K562 (cell line): ENCODE measurements at regions not wholly inside any gene's neighbourhood (a gene's known extent, or its start where the extent isn't known, plus 50 kb on each side); places are given as distances from the start of the nearest gene placed in this dataset.

Experiments
- ATF6 ChIP-seq: sonication (generic); formaldehyde crosslinking; IDR thresholded peaks from 2 replicates; pipeline ENCODE4 v1.4.0; 2020; ENCODE audit warnings: mild to moderate bottlenecking, missing genetic modification reagents
- BCL6 ChIP-seq: fragments of 250-450 bp; sonication (Bioruptor Pico); IDR thresholded peaks from 2 replicates; pipeline ENCODE4 v1.4.0; 2020
- CBX5 ChIP-seq: IDR thresholded peaks from 2 replicates; pipeline ENCODE4 v1.6.1; 2014; ENCODE audit warnings: low read depth, borderline replicate concordance
- EHMT2 ChIP-seq: fragments of 450-650 bp; IDR thresholded peaks from 2 replicates; pipeline ENCODE4 v1.6.1; 2018; ENCODE audit warnings: antibody characterized with exemption
- MYC ChIP-seq, 2 experiments: fragments of 250-450 bp in 1 of 2; sonication (Bioruptor Pico) in 1 of 2; IDR thresholded peaks; 2 replicates each; pipeline versions ENCODE4 v1.5.1 to v1.6.1; 2012 to 2021; ENCODE audit warnings: low read depth in 2 of 2, borderline replicate concordance in 1 of 2, improper control_type of control experiment in 1 of 2, low read length in 1 of 2, mild to moderate bottlenecking in 1 of 2, moderate library complexity in 1 of 2
- NFATC3 ChIP-seq: fragments of 450-650 bp; IDR thresholded peaks from 2 replicates; pipeline ENCODE4 v1.6.1; 2017; ENCODE audit warnings: mild to moderate bottlenecking
- PHF8 ChIP-seq: fragments of 200-600 bp; sonication (generic); IDR thresholded peaks from 2 replicates; pipeline ENCODE4 v1.6.1; 2012; ENCODE audit warnings: mixed run types, mild to moderate bottlenecking, inconsistent platforms, low read length, moderate library complexity, borderline replicate concordance
- PRPF4 ChIP-seq: fragments of 200-400 bp; formaldehyde crosslinking; IDR thresholded peaks from one replicate; pipeline ENCODE4 v1.6.1; 2017; ENCODE audit warnings: low read length, low read depth, mild to moderate bottlenecking; ENCODE audit not compliant: insufficient read depth, poor library complexity, severe bottlenecking
- PURB ChIP-seq: sonication (generic); formaldehyde crosslinking; IDR thresholded peaks from 2 replicates; pipeline ENCODE4 v1.9.0; 2021; ENCODE audit warnings: low read depth, mild to moderate bottlenecking, missing genetic modification reagents
- RB1 ChIP-seq: fragments of 450-650 bp; IDR thresholded peaks from 2 replicates; pipeline ENCODE4 v1.6.1; 2017; ENCODE audit warnings: low read depth, mild to moderate bottlenecking
- SAFB ChIP-seq: fragments of 200-400 bp; formaldehyde crosslinking; IDR thresholded peaks from 2 replicates; pipeline ENCODE4 v1.6.1; 2017; ENCODE audit warnings: low read depth, low read length, borderline replicate concordance
- SAP30 ChIP-seq: fragments of 200-600 bp; sonication (generic); IDR thresholded peaks from 2 replicates; pipeline ENCODE4 v1.6.1; 2012; ENCODE audit warnings: borderline replicate concordance, low read depth, mild to moderate bottlenecking, moderate library complexity, low read length, control low read depth, inconsistent platforms; ENCODE audit not compliant: insufficient read depth, poor library complexity, severe bottlenecking
- TCFL5 ChIP-seq: fragments of 250-450 bp; sonication (Bioruptor Pico); conservative IDR thresholded peaks from 2 replicates; pipeline ENCODE4 v1.6.1; 2021; ENCODE audit warnings: mild to moderate bottlenecking, moderate library complexity, matching md5 sums
- U2AF1 ChIP-seq: fragments of 200-400 bp; formaldehyde crosslinking; optimal IDR thresholded peaks from 2 replicates; pipeline ENCODE3; 2017; ENCODE audit warnings: mild to moderate bottlenecking, low read depth, low read length, moderate library complexity
- ZNF140 ChIP-seq: fragments of 250-450 bp; sonication (Bioruptor Pico); IDR thresholded peaks from 2 replicates; pipeline ENCODE4 v1.8.0; 2021; ENCODE audit warnings: moderate library complexity, mild to moderate bottlenecking, inconsistent platforms
- ZNF316 ChIP-seq: fragments of 450-650 bp; IDR thresholded peaks from 2 replicates; pipeline ENCODE4 v1.6.1; 2016
- ZNF717 ChIP-seq: fragments of 250-450 bp; sonication (Bioruptor Pico); IDR thresholded peaks from 2 replicates; pipeline ENCODE4 v1.5.0; 2021
- TF ChIP-seq, protein P1 (sequence below): fragments of 450-650 bp; IDR thresholded peaks from 2 replicates; pipeline ENCODE4 v1.6.1; 2017; ENCODE audit warnings: antibody characterized with exemption
- TF ChIP-seq, protein P2 (sequence below): fragments of 450-650 bp; IDR thresholded peaks from 2 replicates; pipeline ENCODE4 v1.6.1; 2018; ENCODE audit warnings: mild to moderate bottlenecking, low read depth; ENCODE audit not compliant: partially characterized antibody
- TF ChIP-seq, protein P3 (sequence below): fragments of 450-650 bp; IDR thresholded peaks from 2 replicates; pipeline ENCODE4 v1.7.0; 2016; ENCODE audit warnings: borderline replicate concordance

DNA sequence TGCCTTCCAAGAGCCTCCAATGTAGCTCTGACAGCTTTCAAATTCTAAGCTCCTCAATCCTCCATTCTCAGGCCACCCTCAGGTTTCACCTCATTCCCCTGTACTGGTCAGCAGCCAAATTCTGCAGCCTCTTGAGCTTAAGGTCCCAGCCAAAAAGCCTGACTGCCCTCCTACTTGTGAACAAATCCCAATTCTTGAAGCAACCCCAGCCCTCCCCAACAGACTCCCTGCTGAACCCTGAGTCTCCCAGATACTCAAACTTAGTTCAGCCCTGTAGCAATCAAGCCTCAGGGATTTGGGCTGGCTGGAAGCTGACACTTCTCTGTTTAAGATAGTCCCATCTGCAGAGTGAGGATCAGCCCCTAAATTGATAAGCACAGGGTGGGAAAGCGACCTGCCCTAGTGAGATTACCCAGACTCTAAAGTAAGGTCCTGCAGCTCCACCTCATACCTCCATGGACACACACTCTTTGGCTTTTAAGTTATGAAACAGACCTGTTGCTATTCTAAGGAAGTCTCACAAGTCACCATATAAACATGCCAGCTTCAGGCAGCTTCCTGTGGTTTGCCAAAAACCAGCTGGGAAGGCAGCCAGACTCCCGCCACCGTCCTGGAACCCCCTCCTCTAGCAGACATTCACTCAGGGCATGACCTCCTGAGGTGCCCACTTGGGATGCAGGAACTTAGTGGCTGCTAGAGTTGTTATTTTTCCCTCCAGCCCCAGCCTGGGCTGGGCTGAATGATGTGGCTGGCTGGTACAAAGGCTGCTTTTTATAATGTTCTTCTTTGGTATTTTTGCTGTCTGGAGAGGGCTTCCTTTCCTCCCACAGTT lies 82.5 kb upstream of the PICALM start (continued):
- TF ChIP-seq, protein P1, sequence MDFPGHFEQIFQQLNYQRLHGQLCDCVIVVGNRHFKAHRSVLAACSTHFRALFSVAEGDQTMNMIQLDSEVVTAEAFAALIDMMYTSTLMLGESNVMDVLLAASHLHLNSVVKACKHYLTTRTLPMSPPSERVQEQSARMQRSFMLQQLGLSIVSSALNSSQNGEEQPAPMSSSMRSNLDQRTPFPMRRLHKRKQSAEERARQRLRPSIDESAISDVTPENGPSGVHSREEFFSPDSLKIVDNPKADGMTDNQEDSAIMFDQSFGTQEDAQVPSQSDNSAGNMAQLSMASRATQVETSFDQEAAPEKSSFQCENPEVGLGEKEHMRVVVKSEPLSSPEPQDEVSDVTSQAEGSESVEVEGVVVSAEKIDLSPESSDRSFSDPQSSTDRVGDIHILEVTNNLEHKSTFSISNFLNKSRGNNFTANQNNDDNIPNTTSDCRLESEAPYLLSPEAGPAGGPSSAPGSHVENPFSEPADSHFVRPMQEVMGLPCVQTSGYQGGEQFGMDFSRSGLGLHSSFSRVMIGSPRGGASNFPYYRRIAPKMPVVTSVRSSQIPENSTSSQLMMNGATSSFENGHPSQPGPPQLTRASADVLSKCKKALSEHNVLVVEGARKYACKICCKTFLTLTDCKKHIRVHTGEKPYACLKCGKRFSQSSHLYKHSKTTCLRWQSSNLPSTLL = no peak
- no peak for TF ChIP-seq CBX5
- no peak for TF ChIP-seq BCL6 (CRISPR knock-in tag)
- TF ChIP-seq SAP30 = no peak
- TF ChIP-seq ZNF717 = no peak
- no peak for TF ChIP-seq PRPF4
- TF ChIP-seq NFATC3 = no peak
- TF ChIP-seq RB1 = peak; percentile 27; the same call in 1 of the 2 replicates
- TF ChIP-seq PHF8 = no peak
- TF ChIP-seq ATF6 (CRISPR knock-in tag) = 0 out of 2 replicates have a peak, but pooled peaks have one; percentile 26
- TF ChIP-seq MYC (IDR thresholded peaks at IDR 0.05; ENCODE audit: low read depth, low read length) = peak; percentile 20
- no peak for TF ChIP-seq MYC (CRISPR knock-in tag; IDR thresholded peaks at IDR 0.05; ENCODE audit: borderline replicate concordance, low read depth)
- TF ChIP-seq, protein P2, sequence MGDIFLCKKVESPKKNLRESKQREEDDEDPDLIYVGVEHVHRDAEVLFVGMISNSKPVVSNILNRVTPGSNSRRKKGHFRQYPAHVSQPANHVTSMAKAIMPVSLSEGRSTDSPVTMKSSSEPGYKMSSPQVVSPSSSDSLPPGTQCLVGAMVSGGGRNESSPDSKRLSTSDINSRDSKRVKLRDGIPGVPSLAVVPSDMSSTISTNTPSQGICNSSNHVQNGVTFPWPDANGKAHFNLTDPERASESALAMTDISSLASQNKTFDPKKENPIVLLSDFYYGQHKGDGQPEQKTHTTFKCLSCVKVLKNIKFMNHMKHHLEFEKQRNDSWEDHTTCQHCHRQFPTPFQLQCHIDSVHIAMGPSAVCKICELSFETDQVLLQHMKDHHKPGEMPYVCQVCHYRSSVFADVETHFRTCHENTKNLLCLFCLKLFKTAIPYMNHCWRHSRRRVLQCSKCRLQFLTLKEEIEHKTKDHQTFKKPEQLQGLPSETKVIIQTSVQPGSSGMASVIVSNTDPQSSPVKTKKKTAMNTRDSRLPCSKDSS = no peak
- no peak for TF ChIP-seq ZNF140
- TF ChIP-seq SAFB = no peak
- no peak for TF ChIP-seq TCFL5
- TF ChIP-seq PURB (CRISPR knock-in tag) = no peak
- no peak for TF ChIP-seq ZNF316
- TF ChIP-seq, protein P3, sequence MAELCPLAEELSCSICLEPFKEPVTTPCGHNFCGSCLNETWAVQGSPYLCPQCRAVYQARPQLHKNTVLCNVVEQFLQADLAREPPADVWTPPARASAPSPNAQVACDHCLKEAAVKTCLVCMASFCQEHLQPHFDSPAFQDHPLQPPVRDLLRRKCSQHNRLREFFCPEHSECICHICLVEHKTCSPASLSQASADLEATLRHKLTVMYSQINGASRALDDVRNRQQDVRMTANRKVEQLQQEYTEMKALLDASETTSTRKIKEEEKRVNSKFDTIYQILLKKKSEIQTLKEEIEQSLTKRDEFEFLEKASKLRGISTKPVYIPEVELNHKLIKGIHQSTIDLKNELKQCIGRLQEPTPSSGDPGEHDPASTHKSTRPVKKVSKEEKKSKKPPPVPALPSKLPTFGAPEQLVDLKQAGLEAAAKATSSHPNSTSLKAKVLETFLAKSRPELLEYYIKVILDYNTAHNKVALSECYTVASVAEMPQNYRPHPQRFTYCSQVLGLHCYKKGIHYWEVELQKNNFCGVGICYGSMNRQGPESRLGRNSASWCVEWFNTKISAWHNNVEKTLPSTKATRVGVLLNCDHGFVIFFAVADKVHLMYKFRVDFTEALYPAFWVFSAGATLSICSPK = no peak
- peak; percentile 12; the same call in 1 of the 2 replicates for TF ChIP-seq EHMT2
- TF ChIP-seq U2AF1 = no peak
